ENCODE measurements at regions not wholly inside any gene's neighbourhood (a gene's known extent, or its start where the extent isn't known, plus 50 kb on each side); places are given as distances from the start of the nearest gene placed in this dataset.

GRCh38 chr21:38136201-38136600 is 120.6 kb upstream of the KCNJ15 start:
- TF ChIP-seq CTCF (IDR thresholded peaks at IDR 0.05; ENCODE audit: low read depth, low read length): no peak
- DNase-seq (ENCODE audit: low read depth, low spot score): peak; percentile 10
- in situ Hi-C loops (cut with HindIII; ENCODE audit: low sequenced_read_pairs): no loop called here
- H3K4me3 ChIP-seq (ENCODE audit: low read depth, low read length): no peak overlapping the region

DNA sequence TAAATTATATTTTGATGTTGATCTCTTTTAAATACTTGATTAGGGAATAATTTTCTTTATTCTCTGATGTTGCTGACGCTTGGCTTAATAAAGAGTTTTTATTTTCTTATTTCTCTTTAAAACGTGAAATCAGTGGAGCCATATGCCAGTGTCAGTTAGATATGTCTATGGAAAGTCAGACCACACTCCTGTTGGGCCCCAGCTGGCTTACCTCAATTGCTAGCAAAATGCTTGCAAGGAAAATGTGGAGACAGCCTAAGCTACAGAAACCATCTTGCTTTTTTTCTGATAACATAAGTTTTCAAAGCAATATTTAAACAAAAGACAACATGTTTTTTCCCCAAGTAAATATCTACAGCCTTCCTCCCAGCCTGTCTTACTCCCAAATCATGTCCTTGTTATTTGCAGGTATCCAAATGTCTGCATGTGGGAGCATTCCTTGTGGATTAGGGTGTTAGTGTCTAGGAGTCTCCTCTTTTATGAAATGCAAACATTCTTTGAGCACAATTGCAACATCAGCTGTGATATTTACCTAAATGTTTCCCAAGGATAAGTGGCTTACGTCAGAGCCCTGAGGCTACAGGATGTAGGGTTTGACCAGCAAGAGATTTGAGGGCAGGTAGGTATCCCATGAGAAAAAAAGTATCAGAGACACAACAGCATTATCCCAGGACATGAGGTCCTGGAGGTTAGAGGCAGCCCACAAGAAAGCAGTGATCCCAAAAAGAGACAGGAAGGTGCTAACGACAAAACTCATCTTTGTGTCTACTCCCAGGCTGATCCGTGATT is 117.2 kb upstream of the KCNJ15 start:
- H3K4me3 ChIP-seq (ENCODE audit: low read depth, low read length): no peak overlapping the region
- in situ Hi-C loops (cut with HindIII; ENCODE audit: low sequenced_read_pairs): no loop called here
- DNase-seq (ENCODE audit: low read depth, low spot score): peak; percentile 24
- TF ChIP-seq CTCF (IDR thresholded peaks at IDR 0.05; ENCODE audit: low read depth, low read length): no peak

GRCh38 chr21:38140207-38140903 is 116.4 kb upstream of the KCNJ15 start:
- DNase-seq (ENCODE audit: low read depth, low spot score): peak; percentile 5
- TF ChIP-seq CTCF (IDR thresholded peaks at IDR 0.05; ENCODE audit: low read depth, low read length): no peak
- H3K4me3 ChIP-seq (ENCODE audit: low read depth, low read length): no peak overlapping the region
- in situ Hi-C loops (cut with HindIII; ENCODE audit: low sequenced_read_pairs): no loop called here

- in situ Hi-C loops (cut with HindIII; ENCODE audit: low sequenced_read_pairs): no loop called here
- no peak for TF ChIP-seq CTCF (IDR thresholded peaks at IDR 0.05; ENCODE audit: low read depth, low read length)
- no peak overlapping the region for H3K4me3 ChIP-seq (ENCODE audit: low read depth, low read length)
- no peak for DNase-seq (ENCODE audit: low read depth, low spot score)
Observed at GRCh38 chr21:38142224-38142623, 114.6 kb upstream of the KCNJ15 start.

GRCh38 chr21:38144193-38144592 is 112.6 kb upstream of the KCNJ15 start:
- no peak for DNase-seq (ENCODE audit: low read depth, low spot score)
- in situ Hi-C loops (cut with HindIII; ENCODE audit: low sequenced_read_pairs): no loop called here
- no peak overlapping the region for H3K4me3 ChIP-seq (ENCODE audit: low read depth, low read length)
- no peak for TF ChIP-seq CTCF (IDR thresholded peaks at IDR 0.05; ENCODE audit: low read depth, low read length)

DNA sequence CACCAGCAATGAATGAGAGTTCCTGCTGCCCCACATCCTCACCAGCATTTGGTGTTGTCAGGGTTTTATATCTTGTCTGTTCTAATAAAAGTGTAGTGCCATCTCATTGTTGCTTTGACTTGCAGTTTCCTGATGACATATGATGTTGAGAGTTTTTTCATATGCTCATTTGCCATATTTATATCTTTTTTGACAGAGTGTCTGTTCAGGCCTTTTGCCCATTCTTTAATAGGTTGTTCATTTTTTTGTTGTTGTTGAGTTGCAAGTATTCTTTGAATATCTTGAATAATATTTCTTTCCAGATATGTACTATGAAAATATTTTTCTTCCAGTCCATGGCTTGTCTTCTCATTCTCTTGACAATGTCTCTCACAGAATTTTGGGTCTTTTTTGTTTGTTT is 111.7 kb upstream of the KCNJ15 start:
- TF ChIP-seq CTCF (IDR thresholded peaks at IDR 0.05; ENCODE audit: low read depth, low read length): no peak
- H3K4me3 ChIP-seq (ENCODE audit: low read depth, low read length): no peak overlapping the region
- in situ Hi-C loops (cut with HindIII; ENCODE audit: low sequenced_read_pairs): no loop called here
- DNase-seq (ENCODE audit: low read depth, low spot score): no peak

All from astrocyte of the spinal cord (primary cell).